ENCODE measurements at regions not wholly inside any gene's neighbourhood (a gene's known extent, or its start where the extent isn't known, plus 50 kb on each side); places are given as distances from the start of the nearest gene placed in this dataset.

DNA sequence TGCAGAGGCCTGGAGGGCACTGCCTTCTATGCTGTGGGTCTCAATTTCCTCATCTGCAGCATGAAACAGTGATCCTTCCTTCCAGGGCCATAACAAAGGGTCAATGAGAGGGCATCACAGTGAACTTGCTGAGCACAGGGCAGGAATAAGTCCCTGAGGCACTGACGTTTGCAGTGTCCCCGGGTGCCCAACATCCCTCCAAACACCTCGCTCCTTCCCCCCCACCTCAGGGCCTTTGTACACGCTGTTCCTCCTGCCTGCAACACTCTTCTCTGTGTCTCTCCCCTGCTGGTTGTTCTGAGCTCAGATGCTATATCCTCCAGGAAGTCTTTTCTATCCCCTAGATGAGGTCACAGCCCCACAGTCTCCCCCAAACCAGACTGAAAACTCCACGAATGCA lies 59.7 kb upstream of the TCF20 start:
- no peak for DNase-seq (ENCODE audit: low spot score)
- H2BK12ac ChIP-seq (ENCODE audit: low read length) = no peak overlapping the region
- H2BK5ac ChIP-seq (ENCODE audit: low read length) = no peak overlapping the region
- no peak overlapping the region for H2AFZ ChIP-seq (ENCODE audit: low read length)
- H3K4me2 ChIP-seq (ENCODE audit: insufficient read depth, low read length, poor library complexity, severe bottlenecking) = no peak overlapping the region
- H2BK15ac ChIP-seq (ENCODE audit: low read length) = no peak overlapping the region
- WGBS, 2 donors (ENCODE audit: extremely low coverage in 2 of 2, insufficient read length in 2 of 2, insufficient replicate concordance in 1 of 2) = no CpG with 5 or more reads among the region's 5 CpGs
- H2BK120ac ChIP-seq (ENCODE audit: low read depth, low read length) = no peak overlapping the region
- H3K14ac ChIP-seq (ENCODE audit: low read length) = no peak overlapping the region
- H3K79me1 ChIP-seq (ENCODE audit: low read depth, low read length) = peaks cover 4% of the 10 kb centered on the region
- H3K27me3 ChIP-seq (ENCODE audit: control insufficient read depth in 3 of 3, insufficient read depth in 3 of 3, low read depth in 1 of 3, low read length in 3 of 3) = no peaks in the 10 kb centered on the region
- H3K9me3 ChIP-seq (replicated peaks in 1 of 2; ENCODE audit: control insufficient read depth in 2 of 2, insufficient read depth in 1 of 2, low read depth in 1 of 2, low read length in 2 of 2) = no peaks in the 10 kb centered on the region
- no peak overlapping the region for H3K4ac ChIP-seq (ENCODE audit: low read length)
- H3K4me1 ChIP-seq (ENCODE audit: control insufficient read depth in 2 of 2, insufficient read depth in 1 of 2, low read depth in 1 of 2, low read length in 2 of 2) = peaks cover 0 to 7% of the 10 kb centered on the region in 2 donors
- H3K9ac ChIP-seq (ENCODE audit: low read depth, low read length, poor library complexity) = peak overlapping the region; percentile 7
- H2AK5ac ChIP-seq (ENCODE audit: low read depth, low read length) = no peak overlapping the region
- no peak overlapping the region for H4K91ac ChIP-seq (ENCODE audit: low read depth, low read length, poor library complexity)
- H3K18ac ChIP-seq (ENCODE audit: low read length) = no peak overlapping the region
- no peak overlapping the region for H3K23ac ChIP-seq (ENCODE audit: low read depth, low read length, poor library complexity)
- H3K4me3 ChIP-seq (ENCODE audit: low read length in 2 of 2) = no peak overlapping the region
- H3K36me3 ChIP-seq (replicated peaks in 1 of 2; ENCODE audit: control insufficient read depth in 2 of 2, insufficient read depth in 2 of 2, low read length in 2 of 2) = no peaks in the 10 kb centered on the region
- H4K8ac ChIP-seq (ENCODE audit: low read depth, low read length) = no peak overlapping the region
- H3K27ac ChIP-seq (replicated peaks; ENCODE audit: low read length) = no peak overlapping the region

GRCh38 chr22:42329504-42329903 lies 59.1 kb upstream of the TCF20 start:
- Histone ChIP-seq H3K4me3 (ENCODE audit: low read length in 2 of 2) (no peak overlapping the region), H2BK15ac (ENCODE audit: low read length) (no peak overlapping the region), H3K4me1 (ENCODE audit: control insufficient read depth in 2 of 2, insufficient read depth in 1 of 2, low read depth in 1 of 2, low read length in 2 of 2) (peaks cover 0 to 11% of the 10 kb centered on the region in 2 donors), H3K4ac (ENCODE audit: low read length) (peak overlapping the region; percentile 6), H4K8ac (ENCODE audit: low read depth, low read length) (no peak overlapping the region), H3K9me3 (replicated peaks in 1 of 2; ENCODE audit: control insufficient read depth in 2 of 2, insufficient read depth in 1 of 2, low read depth in 1 of 2, low read length in 2 of 2) (no peaks in the 10 kb centered on the region), H2BK120ac (ENCODE audit: low read depth, low read length) (no peak overlapping the region), H3K18ac (ENCODE audit: low read length) (peak overlapping the region; percentile 59), H3K27me3 (ENCODE audit: control insufficient read depth in 3 of 3, insufficient read depth in 3 of 3, low read depth in 1 of 3, low read length in 3 of 3) (no peaks in the 10 kb centered on the region), H4K91ac (ENCODE audit: low read depth, low read length, poor library complexity) (no peak overlapping the region), H2AFZ (ENCODE audit: low read length) (no peak overlapping the region), H3K27ac (replicated peaks; ENCODE audit: low read length) (no peak overlapping the region), H3K23ac (ENCODE audit: low read depth, low read length, poor library complexity) (peak overlapping the region; percentile 44), H3K4me2 (ENCODE audit: insufficient read depth, low read length, poor library complexity, severe bottlenecking) (no peak overlapping the region), H3K14ac (ENCODE audit: low read length) (no peak overlapping the region), H3K36me3 (replicated peaks in 1 of 2; ENCODE audit: control insufficient read depth in 2 of 2, insufficient read depth in 2 of 2, low read length in 2 of 2) (no peaks in the 10 kb centered on the region), H2AK5ac (ENCODE audit: low read depth, low read length) (peak overlapping the region; percentile 25), H3K79me1 (ENCODE audit: low read depth, low read length) (peaks cover 4% of the 10 kb centered on the region), H3K9ac (ENCODE audit: low read depth, low read length, poor library complexity) (peak overlapping the region; percentile 71), H2BK5ac (ENCODE audit: low read length) (no peak overlapping the region), H2BK12ac (ENCODE audit: low read length) (no peak overlapping the region)
- no peak for DNase-seq (ENCODE audit: low spot score)
- WGBS, 2 donors (ENCODE audit: extremely low coverage in 2 of 2, insufficient read length in 2 of 2, insufficient replicate concordance in 1 of 2) = no CpG with 5 or more reads among the region's 9 CpGs

- Histone ChIP-seq H4K91ac (ENCODE audit: low read depth, low read length, poor library complexity) (no peak overlapping the region), H3K18ac (ENCODE audit: low read length) (peak overlapping the region; percentile 2), H3K79me1 (ENCODE audit: low read depth, low read length) (peaks cover 4% of the 10 kb centered on the region), H4K8ac (ENCODE audit: low read depth, low read length) (no peak overlapping the region), H2BK120ac (ENCODE audit: low read depth, low read length) (no peak overlapping the region), H3K9me3 (replicated peaks in 1 of 2; ENCODE audit: control insufficient read depth in 2 of 2, insufficient read depth in 1 of 2, low read depth in 1 of 2, low read length in 2 of 2) (no peaks in the 10 kb centered on the region), H2AK5ac (ENCODE audit: low read depth, low read length) (no peak overlapping the region), H2BK5ac (ENCODE audit: low read length) (no peak overlapping the region), H3K4me1 (ENCODE audit: control insufficient read depth in 2 of 2, insufficient read depth in 1 of 2, low read depth in 1 of 2, low read length in 2 of 2) (peaks cover 0 to 11% of the 10 kb centered on the region in 2 donors), H3K14ac (ENCODE audit: low read length) (no peak overlapping the region), H2BK12ac (ENCODE audit: low read length) (no peak overlapping the region), H3K4me3 (ENCODE audit: low read length in 2 of 2) (no peak overlapping the region), H3K27me3 (ENCODE audit: control insufficient read depth in 3 of 3, insufficient read depth in 3 of 3, low read depth in 1 of 3, low read length in 3 of 3) (no peaks in the 10 kb centered on the region), H3K27ac (replicated peaks; ENCODE audit: low read length) (no peak overlapping the region), H3K4ac (ENCODE audit: low read length) (no peak overlapping the region), H2AFZ (ENCODE audit: low read length) (no peak overlapping the region), H2BK15ac (ENCODE audit: low read length) (no peak overlapping the region), H3K9ac (ENCODE audit: low read depth, low read length, poor library complexity) (no peak overlapping the region), H3K36me3 (replicated peaks in 1 of 2; ENCODE audit: control insufficient read depth in 2 of 2, insufficient read depth in 2 of 2, low read length in 2 of 2) (no peaks in the 10 kb centered on the region), H3K4me2 (ENCODE audit: insufficient read depth, low read length, poor library complexity, severe bottlenecking) (no peak overlapping the region), H3K23ac (ENCODE audit: low read depth, low read length, poor library complexity) (no peak overlapping the region)
- DNase-seq (ENCODE audit: low spot score) = no peak
- WGBS, 2 donors (ENCODE audit: extremely low coverage in 2 of 2, insufficient read length in 2 of 2, insufficient replicate concordance in 1 of 2) = no CpG with 5 or more reads among the region's 8 CpGs
Observed at GRCh38 chr22:42328784-42329145, 58.3 kb upstream of the TCF20 start.

GRCh38 chr22:42328130-42328783 lies 57.8 kb upstream of the TCF20 start:
- no peak overlapping the region for H4K8ac ChIP-seq (ENCODE audit: low read depth, low read length)
- H3K4ac ChIP-seq (ENCODE audit: low read length) = no peak overlapping the region
- H2AK5ac ChIP-seq (ENCODE audit: low read depth, low read length) = peak overlapping the region; percentile 24
- H3K9me3 ChIP-seq (replicated peaks in 1 of 2; ENCODE audit: control insufficient read depth in 2 of 2, insufficient read depth in 1 of 2, low read depth in 1 of 2, low read length in 2 of 2) = no peaks in the 10 kb centered on the region
- H2BK12ac ChIP-seq (ENCODE audit: low read length) = no peak overlapping the region
- H3K14ac ChIP-seq (ENCODE audit: low read length) = no peak overlapping the region
- no peak overlapping the region for H3K27ac ChIP-seq (replicated peaks; ENCODE audit: low read length)
- no peaks in the 10 kb centered on the region for H3K36me3 ChIP-seq (replicated peaks in 1 of 2; ENCODE audit: control insufficient read depth in 2 of 2, insufficient read depth in 2 of 2, low read length in 2 of 2)
- no peak overlapping the region for H3K4me3 ChIP-seq (ENCODE audit: low read length in 2 of 2)
- no peak overlapping the region for H2BK120ac ChIP-seq (ENCODE audit: low read depth, low read length)
- H4K91ac ChIP-seq (ENCODE audit: low read depth, low read length, poor library complexity) = no peak overlapping the region
- H3K23ac ChIP-seq (ENCODE audit: low read depth, low read length, poor library complexity) = peak overlapping the region; percentile 61
- no peak for DNase-seq (ENCODE audit: low spot score)
- no peak overlapping the region for H3K4me2 ChIP-seq (ENCODE audit: insufficient read depth, low read length, poor library complexity, severe bottlenecking)
- H3K27me3 ChIP-seq (ENCODE audit: control insufficient read depth in 3 of 3, insufficient read depth in 3 of 3, low read depth in 1 of 3, low read length in 3 of 3) = no peaks in the 10 kb centered on the region
- H2BK15ac ChIP-seq (ENCODE audit: low read length) = no peak overlapping the region
- no peak overlapping the region for H2BK5ac ChIP-seq (ENCODE audit: low read length)
- H2AFZ ChIP-seq (ENCODE audit: low read length) = no peak overlapping the region
- H3K18ac ChIP-seq (ENCODE audit: low read length) = peak overlapping the region; percentile 16
- no CpG with 5 or more reads among the region's 13 CpGs for WGBS, 2 donors (ENCODE audit: extremely low coverage in 2 of 2, insufficient read length in 2 of 2, insufficient replicate concordance in 1 of 2)
- H3K4me1 ChIP-seq (ENCODE audit: control insufficient read depth in 2 of 2, insufficient read depth in 1 of 2, low read depth in 1 of 2, low read length in 2 of 2) = peaks cover 0 to 11% of the 10 kb centered on the region in 2 donors
- H3K79me1 ChIP-seq (ENCODE audit: low read depth, low read length) = peaks cover 4% of the 10 kb centered on the region
- H3K9ac ChIP-seq (ENCODE audit: low read depth, low read length, poor library complexity) = peak overlapping the region; percentile 7

Measured in neuronal stem cell (in vitro differentiated cells).